HG02571 (cell line): ENCODE measurements at regions not wholly inside any gene's neighbourhood (a gene's known extent, or its start where the extent isn't known, plus 50 kb on each side); places are given as distances from the start of the nearest gene placed in this dataset.
"Not testable (repeated sequence)": the region's sequence is repeated elsewhere in the genome, so short reads cannot be mapped to it uniquely, and the experiment has no call there.

Experiments used
- ATAC-seq: cut with Tn5 transposase; IDR thresholded peaks from one replicate; pipeline ENCODE4 v1.9.1; 2021; ENCODE audit warnings: mild to moderate bottlenecking, moderate library complexity; ENCODE audit not compliant: unreplicated experiment

DNA sequence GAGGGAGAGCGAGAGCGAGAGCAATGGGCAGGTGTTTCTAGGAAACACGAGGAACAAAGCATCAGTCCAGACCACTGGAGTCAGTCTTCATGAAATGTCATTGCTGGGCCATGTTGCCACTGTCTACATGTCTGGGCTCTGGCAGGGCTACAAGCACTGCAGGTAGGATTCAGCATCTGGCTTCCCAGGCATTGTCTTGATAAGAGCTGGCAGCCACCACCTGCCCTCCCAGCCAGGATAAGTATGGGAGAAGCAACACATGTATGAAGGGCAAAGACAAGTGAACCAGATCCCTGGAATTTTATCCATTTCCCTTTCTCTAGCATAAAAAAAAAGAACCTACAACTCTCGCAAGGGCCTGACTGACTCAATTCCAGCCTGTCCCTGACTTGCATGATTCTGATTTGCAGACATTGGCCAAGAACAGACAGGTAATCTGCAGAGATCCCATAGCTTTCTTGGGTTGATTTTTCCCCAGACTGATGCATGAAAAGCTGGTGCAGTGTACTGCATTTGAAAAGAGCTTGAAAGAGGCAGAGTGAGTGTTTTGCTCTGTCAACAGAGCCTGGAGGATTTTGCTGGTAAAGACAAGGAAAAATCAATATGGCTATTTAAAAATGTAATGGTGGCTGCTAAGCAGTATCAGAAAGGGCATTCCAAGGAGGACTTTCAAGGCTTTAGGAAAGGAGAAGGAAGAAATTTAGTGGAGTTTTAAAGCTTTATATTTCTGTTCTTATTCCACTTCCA, 157.2 kb upstream of the MYRIP start:
- no peak for ATAC-seq

DNA sequence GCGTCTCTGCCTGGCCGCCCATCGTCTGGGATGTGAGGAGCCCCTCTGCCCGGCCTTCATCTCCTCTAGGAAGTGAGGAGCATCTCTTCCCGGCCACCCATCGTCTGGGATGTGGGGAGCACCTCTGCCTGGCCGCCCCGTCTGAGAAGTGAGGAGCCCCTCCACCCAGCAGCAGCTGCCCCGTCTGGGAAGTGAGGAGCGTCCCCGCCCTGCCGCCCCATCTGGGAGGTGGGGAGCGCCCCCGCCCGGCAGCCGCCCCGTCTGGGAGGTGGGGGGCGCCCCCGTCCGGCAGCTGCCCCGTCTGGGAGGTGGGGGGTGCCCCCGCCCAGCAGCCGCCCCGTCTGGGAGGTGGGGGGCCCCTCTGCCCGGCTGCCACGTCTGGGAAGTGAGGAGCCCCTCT, 153.7 kb upstream of the MYRIP start:
- not testable (repeated sequence) for ATAC-seq

GRCh38 chr3:39657075-39657474, 152.3 kb upstream of the MYRIP start:
- no peak for ATAC-seq

- no peak for ATAC-seq
These were observed 151.6 kb upstream of the MYRIP start for GRCh38 chr3:39657775-39658174.

DNA sequence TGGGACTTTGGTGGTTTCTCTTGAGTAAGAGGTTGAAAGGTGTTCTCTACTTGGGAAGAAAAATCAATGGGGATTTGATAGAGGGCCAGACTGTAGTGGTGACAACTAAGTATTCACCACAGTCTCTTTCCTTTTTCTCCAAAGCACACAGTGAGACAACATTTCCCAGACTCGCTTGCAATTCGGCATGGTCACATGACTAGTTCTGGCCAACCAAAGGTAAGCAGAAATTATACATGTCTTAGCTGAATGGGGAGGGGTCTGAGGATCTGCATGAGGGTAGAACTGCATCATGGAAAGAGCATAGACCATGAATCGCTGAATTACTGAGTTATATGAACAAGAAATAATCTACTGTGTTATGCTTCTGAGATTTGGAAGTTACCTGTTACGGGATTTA, 144.5 kb upstream of the MYRIP start:
- ATAC-seq = no peak

GRCh38 chr3:39665441-39665840, 144.0 kb upstream of the MYRIP start:
- no peak for ATAC-seq

DNA sequence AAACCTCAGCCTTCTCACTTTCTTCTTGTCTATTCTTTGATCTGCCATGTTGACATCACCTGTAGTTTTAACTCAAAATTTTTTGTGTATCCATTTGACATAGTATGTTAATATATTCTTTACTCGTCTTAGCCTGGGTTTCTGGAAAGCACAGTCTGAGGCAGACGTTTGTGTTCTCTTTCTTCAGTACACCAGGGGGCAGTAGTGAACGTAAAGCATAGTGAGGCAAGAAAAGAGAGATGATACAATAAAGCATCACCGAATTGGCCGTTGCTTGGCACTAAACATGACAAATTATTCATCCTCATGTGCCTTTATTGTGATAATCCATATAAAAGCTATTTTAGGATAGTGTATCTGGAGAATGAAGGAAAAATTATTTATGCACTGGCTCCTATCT, 141.0 kb upstream of the MYRIP start:
- no peak for ATAC-seq

DNA sequence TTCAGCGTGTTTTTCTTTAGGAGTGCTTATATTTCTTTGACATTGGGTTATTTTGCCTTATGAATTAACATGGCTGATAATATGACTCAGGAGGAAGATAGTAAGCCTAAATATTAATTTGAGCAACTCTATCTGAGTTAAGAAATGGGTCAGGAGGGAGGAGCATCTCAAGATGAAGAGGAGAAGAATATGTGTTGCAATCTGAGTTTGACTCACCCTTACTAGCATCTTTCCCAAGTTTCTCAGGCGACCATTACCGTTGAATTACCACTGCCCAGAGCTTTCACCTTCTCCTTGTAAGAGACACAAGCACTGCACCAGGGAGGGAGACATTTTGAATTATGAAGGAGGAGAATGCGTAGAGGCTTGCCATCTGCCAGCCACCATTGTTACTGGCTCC, 138.3 kb upstream of the MYRIP start:
- no peak for ATAC-seq

- no peak for ATAC-seq
These were observed 137.8 kb upstream of the MYRIP start for GRCh38 chr3:39671600-39671999.

DNA sequence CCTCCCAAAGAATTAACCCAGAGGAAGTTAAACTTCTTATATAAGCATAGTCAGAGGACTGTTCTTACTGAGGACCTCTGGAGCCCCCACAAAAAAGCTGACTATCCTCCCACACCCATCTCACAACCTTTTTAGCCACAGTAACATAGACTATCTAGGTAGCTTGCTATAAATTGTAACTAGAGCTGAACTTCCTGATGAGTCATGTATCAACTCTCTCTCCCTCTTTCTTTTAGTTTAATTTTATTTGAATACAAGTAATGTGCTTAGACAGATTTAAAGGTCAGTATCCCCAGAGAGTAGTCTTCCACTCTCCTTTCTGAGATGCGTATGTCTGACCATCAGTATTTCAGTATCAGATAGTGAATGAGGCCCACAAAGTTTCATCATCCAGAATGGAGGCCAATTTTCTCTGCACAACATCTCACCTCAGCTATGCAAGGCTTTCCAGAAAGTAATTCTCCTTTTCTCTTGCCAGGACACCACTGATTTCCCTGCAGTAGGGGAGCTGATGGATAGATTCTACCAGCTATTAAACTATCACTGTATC, 104.0 kb upstream of the MYRIP start:
- no peak for ATAC-seq

DNA sequence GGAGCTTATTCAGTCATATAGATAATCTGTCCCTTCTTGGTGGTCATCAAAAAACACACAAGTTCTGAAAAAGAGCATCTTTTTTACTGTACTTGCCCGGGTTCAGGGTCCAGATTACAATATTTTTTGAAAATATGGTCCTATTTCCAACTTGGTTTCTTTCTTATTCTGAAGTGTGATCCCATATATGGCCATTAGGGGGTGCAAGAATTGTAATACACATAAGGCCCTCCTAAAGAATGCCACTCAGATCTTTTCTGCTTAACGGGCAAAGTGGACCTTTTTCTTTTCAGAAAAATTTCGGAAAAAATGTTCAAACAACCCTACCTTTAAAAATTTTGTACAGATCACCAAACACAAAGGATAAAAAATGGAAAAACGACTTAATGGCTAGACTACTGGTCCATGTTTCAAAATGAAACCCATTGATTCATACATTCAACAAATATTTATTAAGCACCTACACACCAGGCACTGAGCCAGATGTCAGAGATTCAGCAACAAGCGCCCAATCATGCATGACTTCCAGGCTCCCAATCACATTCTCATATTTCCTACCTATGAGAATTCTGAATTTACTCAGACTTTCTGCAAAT, 102.0 kb upstream of the MYRIP start:
- ATAC-seq = peak; percentile 71

DNA sequence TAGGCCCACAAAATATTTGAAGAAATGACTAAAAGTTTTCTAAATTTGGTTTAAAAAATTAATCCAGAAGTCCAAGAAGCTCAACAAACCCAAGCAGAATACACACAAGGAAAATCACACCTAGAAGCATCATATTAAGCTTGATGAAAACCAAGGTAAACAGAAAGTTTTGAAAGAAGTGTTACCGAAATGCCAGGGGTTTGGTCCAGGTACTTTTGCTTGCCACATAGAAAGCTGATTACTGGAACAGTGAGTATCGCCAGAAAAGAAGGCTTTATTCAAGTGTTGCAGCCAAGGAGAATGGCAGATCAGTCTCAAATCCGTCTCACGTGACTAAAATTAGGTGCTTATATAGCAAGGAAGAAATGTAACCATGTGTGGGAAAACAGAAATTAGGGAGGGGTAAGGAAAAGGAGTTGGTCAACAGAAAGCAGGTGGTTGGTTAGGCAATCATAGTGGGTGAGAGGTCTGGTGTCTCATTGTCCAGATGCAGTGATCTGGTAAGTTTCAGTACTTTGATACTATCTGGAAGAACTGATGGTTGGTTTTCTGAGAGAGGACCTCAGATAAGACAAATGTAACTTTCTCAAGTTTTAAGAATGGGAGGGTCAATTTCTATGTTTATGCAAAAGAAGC, 96.9 kb upstream of the MYRIP start:
- no peak for ATAC-seq

- not testable (repeated sequence) for ATAC-seq
These were observed 96.1 kb upstream of the MYRIP start for GRCh38 chr3:39713341-39713740.

DNA sequence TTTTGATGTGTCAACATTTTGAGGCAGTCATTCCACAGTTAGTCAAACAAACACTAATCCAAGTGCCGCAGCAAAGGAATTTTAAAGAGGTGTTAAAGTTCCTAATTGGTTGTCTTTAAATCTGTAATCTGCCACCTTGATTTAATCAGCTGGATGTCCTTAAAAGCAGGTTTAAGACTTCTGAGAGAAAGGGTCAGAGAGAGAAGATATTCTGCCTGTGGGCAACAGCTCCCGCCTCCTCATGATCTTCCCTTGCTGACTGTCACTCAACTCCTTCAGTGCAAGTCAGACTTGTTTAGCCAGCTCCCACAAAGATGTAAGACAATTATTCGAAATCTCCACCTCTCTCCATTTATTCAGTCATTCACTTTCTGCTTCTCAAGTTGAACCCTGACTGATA, 92.6 kb upstream of the MYRIP start:
- ATAC-seq = no peak

GRCh38 chr3:39718674-39719595, 90.5 kb upstream of the MYRIP start:
- no peak for ATAC-seq

DNA sequence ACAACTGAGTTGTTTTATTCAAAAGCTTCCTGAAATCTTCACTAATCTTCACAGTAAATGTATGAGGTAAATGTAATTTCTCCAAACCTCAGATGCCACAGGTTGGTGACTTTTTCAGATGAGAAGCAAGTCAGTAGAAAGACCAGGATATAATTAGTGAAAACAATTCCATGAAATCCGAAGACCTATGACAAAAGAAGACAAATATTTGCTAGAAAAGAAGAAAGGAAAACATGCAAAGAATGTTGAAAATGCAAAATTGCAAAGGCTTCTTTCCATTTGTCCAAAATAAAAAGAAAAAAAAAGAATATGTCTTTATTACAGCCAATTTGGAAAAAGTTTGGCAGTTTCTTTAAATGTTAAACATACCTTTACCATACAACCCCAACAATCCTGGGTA, 88.3 kb upstream of the MYRIP start:
- ATAC-seq = no peak

DNA sequence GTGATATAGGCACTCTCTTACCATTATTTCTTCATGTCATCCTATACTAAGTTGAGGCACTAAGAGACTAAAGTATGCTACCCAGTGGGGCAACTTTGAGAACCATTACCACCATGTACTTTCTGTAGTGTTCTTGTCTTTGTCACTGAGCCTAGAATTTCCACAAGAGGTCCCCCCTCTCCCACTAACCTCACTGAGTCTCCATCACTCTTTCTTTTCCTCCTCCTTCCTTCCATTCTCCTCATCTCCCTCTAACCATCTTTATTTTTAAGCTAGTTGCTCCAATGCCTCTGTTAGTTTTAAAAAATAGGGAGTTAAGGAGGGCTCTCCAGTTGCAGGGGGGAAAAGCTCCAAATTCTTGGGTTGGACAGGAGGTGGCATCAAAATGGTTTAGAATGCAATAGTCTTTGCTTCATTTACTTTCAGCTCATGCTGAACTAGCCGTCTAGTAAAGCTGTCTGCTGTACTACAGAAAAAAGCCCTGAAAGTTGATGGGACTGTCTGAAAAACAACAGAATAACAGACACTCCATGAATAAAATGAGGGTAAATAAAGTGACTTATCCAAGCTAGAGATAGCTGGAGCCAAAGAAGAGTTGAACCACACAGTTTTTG, 85.1 kb upstream of the MYRIP start:
- ATAC-seq = no peak

GRCh38 chr3:39725321-39725720, 84.1 kb upstream of the MYRIP start:
- ATAC-seq = no peak

DNA sequence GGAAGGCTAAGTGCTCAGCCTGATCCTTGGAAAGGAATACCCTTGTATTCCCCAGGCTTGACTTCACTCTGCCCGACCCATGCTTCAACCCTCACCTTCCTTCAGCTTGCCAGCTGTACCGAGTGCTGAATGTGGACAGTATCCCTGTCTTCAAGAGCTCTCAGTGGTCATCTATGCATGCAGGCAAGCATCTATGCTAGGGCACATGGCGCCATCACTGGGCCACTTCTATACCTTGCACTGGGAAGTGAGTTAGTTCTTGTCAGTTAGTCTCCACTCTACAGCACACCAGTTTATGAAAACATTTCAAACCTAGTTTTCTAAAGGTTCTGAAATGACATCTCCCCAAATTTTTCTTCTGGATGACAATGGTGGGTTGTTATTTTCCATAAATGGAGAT, 82.0 kb upstream of the MYRIP start:
- ATAC-seq = no peak

DNA sequence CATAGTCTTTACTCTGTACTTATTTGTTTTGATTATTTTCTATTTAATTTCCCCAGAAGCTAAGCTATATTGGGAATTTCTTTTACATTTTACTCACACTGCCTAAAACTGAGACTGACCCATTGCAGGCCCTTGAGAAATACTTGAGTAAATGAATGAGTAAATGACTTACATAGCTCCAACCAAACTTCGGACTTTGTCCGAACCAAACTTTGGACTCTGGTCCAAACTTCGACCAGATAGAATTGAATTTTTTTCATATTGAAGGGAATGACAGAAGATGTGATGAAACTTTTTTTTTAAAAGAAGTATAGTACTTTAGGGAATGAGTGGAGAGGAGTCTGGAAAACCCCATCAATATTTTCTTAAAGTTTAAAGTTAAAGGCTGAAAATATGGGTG, 75.6 kb upstream of the MYRIP start:
- ATAC-seq = no peak

DNA sequence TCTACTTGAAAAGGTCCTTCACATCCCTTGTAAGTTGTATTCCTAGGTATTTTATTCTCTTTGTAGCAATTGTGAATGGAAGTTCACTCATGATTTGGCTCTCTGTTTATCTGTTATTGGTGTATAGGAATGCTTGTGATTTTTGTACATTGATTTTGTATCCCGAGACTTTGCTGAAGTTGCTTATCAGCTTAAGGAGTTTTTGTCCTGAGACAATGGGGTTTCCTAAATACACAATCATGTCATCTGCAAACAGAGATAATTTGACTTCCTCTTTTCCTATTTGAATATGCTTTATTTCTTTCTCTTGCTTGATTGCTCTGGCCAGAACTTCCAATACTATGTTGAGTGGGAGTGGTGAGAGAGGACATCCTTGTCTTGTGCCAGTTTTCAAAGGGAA, 69.8 kb upstream of the MYRIP start:
- not testable (repeated sequence) for ATAC-seq
